ENCODE measurements at regions not wholly inside any gene's neighbourhood (a gene's known extent, or its start where the extent isn't known, plus 50 kb on each side); places are given as distances from the start of the nearest gene placed in this dataset.

DNA sequence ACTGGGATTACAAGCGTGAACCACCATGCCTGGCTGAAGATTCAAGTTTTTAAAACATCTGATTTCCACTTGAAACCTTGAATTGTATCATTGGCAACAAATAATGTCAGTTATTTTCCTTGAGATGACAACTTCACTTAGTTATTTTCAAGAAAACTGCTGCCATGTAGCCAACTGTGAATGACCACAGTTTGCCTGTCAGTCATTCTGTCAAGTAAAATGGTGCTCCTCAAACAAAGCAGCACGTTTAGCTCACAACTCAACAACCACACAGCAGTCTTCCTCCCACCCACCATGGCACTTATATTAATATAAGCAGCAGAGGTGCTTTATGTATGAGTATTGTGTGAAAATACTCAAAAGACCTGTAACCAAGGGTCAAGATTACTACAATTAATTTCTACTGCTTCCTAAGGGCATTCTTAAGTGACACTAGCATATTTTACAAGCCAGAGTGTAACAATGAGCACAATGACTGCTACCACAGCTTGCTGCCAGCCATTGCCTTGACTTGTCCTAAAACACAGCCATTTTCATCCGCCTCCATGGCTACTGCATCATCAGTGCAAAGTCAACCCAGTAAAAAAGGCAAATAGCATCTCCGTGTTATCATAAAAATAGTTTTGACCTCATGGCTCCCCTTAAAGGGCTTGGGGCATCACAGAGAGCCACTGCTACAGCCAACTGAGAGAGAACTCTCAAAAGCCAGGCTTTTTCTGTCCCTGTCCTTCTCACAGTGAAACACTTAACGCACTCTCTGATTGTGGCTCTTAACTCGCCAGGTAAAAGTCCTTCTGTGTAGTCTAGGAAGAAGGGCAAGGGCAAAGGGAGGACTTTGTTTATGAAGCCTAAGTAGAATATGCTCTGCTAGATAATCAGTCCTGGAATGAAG, 96.4 kb upstream of the TAB2 start:
- H3K4me3 ChIP-seq (ENCODE audit: low read length) = no peak overlapping the region
- intact Hi-C loops (cut with micrococcal nuclease) = no loop called here
- ChIA-PET CTCF (no interaction called here), POLR2A (ENCODE audit: unreplicated experiment) (no interaction called here)
- H3K9me2 ChIP-seq (replicated peaks; ENCODE audit: low read length) = no peaks in the 10 kb centered on the region
- no peak overlapping the region for H3K27ac ChIP-seq (ENCODE audit: low read length)
- H3K4me1 ChIP-seq (ENCODE audit: insufficient read depth, low read length) = no peaks in the 10 kb centered on the region
- TF ChIP-seq, protein P1, sequence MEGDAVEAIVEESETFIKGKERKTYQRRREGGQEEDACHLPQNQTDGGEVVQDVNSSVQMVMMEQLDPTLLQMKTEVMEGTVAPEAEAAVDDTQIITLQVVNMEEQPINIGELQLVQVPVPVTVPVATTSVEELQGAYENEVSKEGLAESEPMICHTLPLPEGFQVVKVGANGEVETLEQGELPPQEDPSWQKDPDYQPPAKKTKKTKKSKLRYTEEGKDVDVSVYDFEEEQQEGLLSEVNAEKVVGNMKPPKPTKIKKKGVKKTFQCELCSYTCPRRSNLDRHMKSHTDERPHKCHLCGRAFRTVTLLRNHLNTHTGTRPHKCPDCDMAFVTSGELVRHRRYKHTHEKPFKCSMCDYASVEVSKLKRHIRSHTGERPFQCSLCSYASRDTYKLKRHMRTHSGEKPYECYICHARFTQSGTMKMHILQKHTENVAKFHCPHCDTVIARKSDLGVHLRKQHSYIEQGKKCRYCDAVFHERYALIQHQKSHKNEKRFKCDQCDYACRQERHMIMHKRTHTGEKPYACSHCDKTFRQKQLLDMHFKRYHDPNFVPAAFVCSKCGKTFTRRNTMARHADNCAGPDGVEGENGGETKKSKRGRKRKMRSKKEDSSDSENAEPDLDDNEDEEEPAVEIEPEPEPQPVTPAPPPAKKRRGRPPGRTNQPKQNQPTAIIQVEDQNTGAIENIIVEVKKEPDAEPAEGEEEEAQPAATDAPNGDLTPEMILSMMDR (conservative IDR thresholded peaks at IDR 0.05; ENCODE audit: low read depth, low read length) = no peak
- TF ChIP-seq EZH2phosphoT487 (IDR thresholded peaks at IDR 0.05; ENCODE audit: borderline replicate concordance, low read length) (no peak), EZH2 (IDR thresholded peaks at IDR 0.05; ENCODE audit: low read length, unreplicated experiment) (no peak)
- no peaks in the 10 kb centered on the region for H4K20me1 ChIP-seq (ENCODE audit: low read length)
- no peaks in the 10 kb centered on the region for H3K79me2 ChIP-seq (ENCODE audit: low read length)
- H3K27me3 ChIP-seq (ENCODE audit: low read length) = no peaks in the 10 kb centered on the region
- no peaks in the 10 kb centered on the region for H3F3A ChIP-seq (ENCODE audit: low read length, unreplicated experiment)
- no peak overlapping the region for H2AFZ ChIP-seq (ENCODE audit: low read length)
- ATAC-seq = no peak
- H3K4me2 ChIP-seq (ENCODE audit: low read length) = no peak overlapping the region
- DNase-seq = no peak
- H3K9me3 ChIP-seq (ENCODE audit: low read length) = no peaks in the 10 kb centered on the region
- no peaks in the 10 kb centered on the region for H3K36me3 ChIP-seq (ENCODE audit: low read depth, low read length)
- no peak overlapping the region for H3K9ac ChIP-seq (ENCODE audit: low read length)
- no TSS peak for BruUV-seq (replicated peaks)

DNA sequence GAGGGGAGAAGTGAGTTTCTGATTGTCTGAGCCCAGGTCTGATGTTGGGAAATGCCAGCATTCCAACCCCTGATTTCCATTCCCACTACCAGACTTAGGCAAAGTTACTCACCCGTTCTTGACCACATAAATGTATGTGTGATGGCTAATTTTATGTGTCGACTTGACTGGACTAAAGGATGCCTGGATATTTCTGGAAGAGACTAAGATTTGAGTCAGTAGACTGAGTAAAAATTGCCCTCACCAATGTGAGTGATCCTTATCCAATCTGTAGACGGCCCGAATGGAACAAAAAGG, 95.8 kb upstream of the TAB2 start:
- BruUV-seq (replicated peaks) = no TSS peak
- no peak for TF ChIP-seq EZH2phosphoT487 (IDR thresholded peaks at IDR 0.05; ENCODE audit: borderline replicate concordance, low read length)
- no peak for TF ChIP-seq EZH2 (IDR thresholded peaks at IDR 0.05; ENCODE audit: low read length, unreplicated experiment)
- TF ChIP-seq, protein P1 (conservative IDR thresholded peaks at IDR 0.05; ENCODE audit: low read depth, low read length) = no peak
- no peaks in the 10 kb centered on the region for H3K9me2 ChIP-seq (replicated peaks; ENCODE audit: low read length)
- no peak overlapping the region for H3K9ac ChIP-seq (ENCODE audit: low read length)
- ChIA-PET CTCF (no interaction called here), POLR2A (ENCODE audit: unreplicated experiment) (no interaction called here)
- H4K20me1 ChIP-seq (ENCODE audit: low read length) = no peaks in the 10 kb centered on the region
- no peaks in the 10 kb centered on the region for H3K27me3 ChIP-seq (ENCODE audit: low read length)
- no peak overlapping the region for H3K27ac ChIP-seq (ENCODE audit: low read length)
- H3F3A ChIP-seq (ENCODE audit: low read length, unreplicated experiment) = no peaks in the 10 kb centered on the region
- no peaks in the 10 kb centered on the region for H3K36me3 ChIP-seq (ENCODE audit: low read depth, low read length)
- no peak overlapping the region for H2AFZ ChIP-seq (ENCODE audit: low read length)
- ATAC-seq = no peak
- H3K79me2 ChIP-seq (ENCODE audit: low read length) = no peaks in the 10 kb centered on the region
- no peak overlapping the region for H3K4me2 ChIP-seq (ENCODE audit: low read length)
- no peaks in the 10 kb centered on the region for H3K4me1 ChIP-seq (ENCODE audit: insufficient read depth, low read length)
- DNase-seq = no peak
- H3K4me3 ChIP-seq (ENCODE audit: low read length) = no peak overlapping the region
- H3K9me3 ChIP-seq (ENCODE audit: low read length) = no peaks in the 10 kb centered on the region
- intact Hi-C loops (cut with micrococcal nuclease) = no loop called here

DNA sequence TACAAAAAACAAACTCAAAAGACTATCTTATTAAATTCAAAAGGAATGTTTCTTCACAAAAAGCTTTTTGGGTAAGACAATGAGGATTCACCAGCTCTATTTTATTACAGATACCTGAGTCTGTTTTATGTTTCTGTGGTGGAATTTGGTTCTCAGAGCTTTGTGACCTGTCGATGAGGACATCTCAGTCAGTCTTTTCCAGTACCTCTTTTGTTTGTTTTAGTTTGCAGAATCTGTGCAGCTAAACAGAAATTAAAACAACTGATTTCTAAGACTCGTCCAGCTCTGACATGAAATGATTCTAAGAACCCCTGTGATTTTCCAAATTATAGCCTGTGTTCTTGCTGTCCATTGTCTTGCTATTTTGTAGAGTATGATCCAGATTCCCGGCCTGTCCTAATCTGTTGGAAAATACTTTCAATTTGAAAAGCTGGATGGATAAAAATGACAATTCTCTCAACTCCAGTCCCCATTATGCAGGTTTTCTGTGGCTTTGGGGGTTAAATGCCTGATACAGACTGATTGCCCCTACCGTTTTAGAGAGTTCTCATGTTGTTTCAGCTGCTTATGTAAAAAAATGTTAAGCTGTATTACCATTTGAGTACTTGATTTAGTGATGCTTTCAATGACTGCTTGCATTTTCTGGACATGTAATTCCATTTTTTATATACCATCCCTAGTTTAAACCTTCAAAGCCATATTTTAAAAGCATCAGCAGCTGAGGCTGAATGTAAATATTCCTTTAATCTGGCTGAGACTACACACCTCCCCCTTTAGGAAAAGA, 94.2 kb upstream of the TAB2 start:
- DNase-seq (no peak), ATAC-seq (no peak)
- H3K36me3 ChIP-seq (ENCODE audit: low read depth, low read length) = no peaks in the 10 kb centered on the region
- no peak overlapping the region for H3K4me2 ChIP-seq (ENCODE audit: low read length)
- no peak overlapping the region for H3K27ac ChIP-seq (ENCODE audit: low read length)
- POLR2A ChIA-PET (ENCODE audit: unreplicated experiment) = no interaction called here
- TF ChIP-seq, protein P1 (conservative IDR thresholded peaks at IDR 0.05; ENCODE audit: low read depth, low read length) = no peak
- TF ChIP-seq EZH2phosphoT487 (IDR thresholded peaks at IDR 0.05; ENCODE audit: borderline replicate concordance, low read length) = no peak
- TF ChIP-seq EZH2 (IDR thresholded peaks at IDR 0.05; ENCODE audit: low read length, unreplicated experiment) = no peak
- no peak overlapping the region for H3K9ac ChIP-seq (ENCODE audit: low read length)
- no peaks in the 10 kb centered on the region for H3K4me1 ChIP-seq (ENCODE audit: insufficient read depth, low read length)
- no peaks in the 10 kb centered on the region for H3F3A ChIP-seq (ENCODE audit: low read length, unreplicated experiment)
- CTCF ChIA-PET = interaction anchor here (0.7 kb wide), 1 partner anchor 141 kb away, joined by 6 read pairs; no protein-coding TSS in a partner anchor
- no peaks in the 10 kb centered on the region for H3K9me3 ChIP-seq (ENCODE audit: low read length)
- H3K27me3 ChIP-seq (ENCODE audit: low read length) = no peaks in the 10 kb centered on the region
- BruUV-seq (replicated peaks) = no TSS peak
- H4K20me1 ChIP-seq (ENCODE audit: low read length) = no peaks in the 10 kb centered on the region
- no peaks in the 10 kb centered on the region for H3K9me2 ChIP-seq (replicated peaks; ENCODE audit: low read length)
- H3K4me3 ChIP-seq (ENCODE audit: low read length) = no peak overlapping the region
- intact Hi-C loops (cut with micrococcal nuclease) = no loop called here
- no peak overlapping the region for H2AFZ ChIP-seq (ENCODE audit: low read length)
- no peaks in the 10 kb centered on the region for H3K79me2 ChIP-seq (ENCODE audit: low read length)
